GM19468 (cell line): ENCODE measurements at regions not wholly inside any gene's neighbourhood (a gene's known extent, or its start where the extent isn't known, plus 50 kb on each side); places are given as distances from the start of the nearest gene placed in this dataset.
"Not testable (repeated sequence)": the region's sequence is repeated elsewhere in the genome, so short reads cannot be mapped to it uniquely, and the experiment has no call there.

Experiments
- ATAC-seq: cut with Tn5 transposase; IDR thresholded peaks from one replicate; pipeline ENCODE4 v1.9.1; 2021; ENCODE audit warnings: mild to moderate bottlenecking, moderate library complexity, moderate number of reproducible peaks; ENCODE audit not compliant: unreplicated experiment; ENCODE audit errors: extremely low read depth

- no peak for ATAC-seq
Observed at GRCh38 chr1:99062192-99062591, 57.5 kb upstream of the PLPPR5 start.

- no peak for ATAC-seq
Observed at GRCh38 chr1:99069146-99069545, 64.5 kb upstream of the PLPPR5 start.

GRCh38 chr1:99078529-99078928, 73.9 kb upstream of the PLPPR5 start:
- ATAC-seq, result not testable (repeated sequence)

- ATAC-seq, result no peak
Observed at GRCh38 chr1:99082366-99082765, 77.7 kb upstream of the PLPPR5 start.

- ATAC-seq, result no peak
Observed at GRCh38 chr1:99083338-99083737, 78.7 kb upstream of the PLPPR5 start.

GRCh38 chr1:99084562-99084961, 79.9 kb upstream of the PLPPR5 start:
- peak; percentile 73 for ATAC-seq

GRCh38 chr1:99086057-99086456, 81.4 kb upstream of the PLPPR5 start:
- no peak for ATAC-seq

- ATAC-seq, result no peak
Observed at GRCh38 chr1:99098589-99098988, 93.9 kb upstream of the PLPPR5 start.

- ATAC-seq, result no peak
Observed at GRCh38 chr1:99106274-99106673, 101.6 kb upstream of the PLPPR5 start.

- ATAC-seq, result no peak
Observed at GRCh38 chr1:99107680-99108079, 103.0 kb upstream of the PLPPR5 start.

- no peak for ATAC-seq
Observed at GRCh38 chr1:99110140-99111041, 105.7 kb upstream of the PLPPR5 start.

GRCh38 chr1:99115231-99115630, 110.6 kb upstream of the PLPPR5 start:
- no peak for ATAC-seq

- no peak for ATAC-seq
Observed at GRCh38 chr1:99119188-99119587, 114.5 kb upstream of the PLPPR5 start.

GRCh38 chr1:99122039-99122438, 117.4 kb upstream of the PLPPR5 start:
- no peak for ATAC-seq

GRCh38 chr1:99123936-99124335, 119.3 kb upstream of the PLPPR5 start:
- no peak for ATAC-seq

GRCh38 chr1:99131546-99131945, 126.9 kb upstream of the PLPPR5 start:
- no peak for ATAC-seq

GRCh38 chr1:99133756-99134500, 129.3 kb upstream of the PLPPR5 start:
- no peak for ATAC-seq

- no peak for ATAC-seq
Observed at GRCh38 chr1:99137554-99138206, 126.6 kb upstream of the PLPPR4 start.

- no peak for ATAC-seq
Observed at GRCh38 chr1:99139876-99140275, 124.4 kb upstream of the PLPPR4 start.

GRCh38 chr1:99146129-99146848, 118.0 kb upstream of the PLPPR4 start:
- ATAC-seq, result no peak
